Heart left ventricle (tissue), 13 donors: ENCODE measurements at regions not wholly inside any gene's neighbourhood (a gene's known extent, or its start where the extent isn't known, plus 50 kb on each side); places are given as distances from the start of the nearest gene placed in this dataset.

Experiments
- CTCF ChIP-seq, 12 donors: fragments of 200-600 bp; sonication (generic) in 4 of 12; IDR thresholded peaks; one replicate each; pipeline versions ENCODE4 v1.5.0 to v1.8.0; 2018 to 2022; ENCODE audit warnings: antibody characterized with exemption in 12 of 12, mild to moderate bottlenecking in 5 of 12
- POLR2A ChIP-seq, 2 donors: fragments of 450-650 bp; IDR thresholded peaks; one replicate each; pipeline ENCODE4 v1.6.1; 2017; ENCODE audit warnings: antibody characterized with exemption in 2 of 2, mild to moderate bottlenecking in 2 of 2, moderate library complexity in 2 of 2
- donor health status: ischemic (EF 13 %, LVEDD 7.1; RV severe dilation, severe dysfunction).
- donor health status: DM: no; HTN: yes; CAD: no.
- donor health status: DM: no; HTN: no; CAD: no.
- donor health status: ischemic (EF 25% LVEDD 6.9; RV normal size, moderate dysfunction).
- donor health status: ischemic (EF 25% LVEDD 5.7; RV mildly dilated, moderate dysfunction).
- donor health status: ischemic (EF 35%, LVEDD 5.7; RV mildly dilated, moderate dysfunction).
- donor health status: nonischemic (EF 11% LVEDD 7.7; RV severe dilation, severe dysfunction).
- donor health status: DM: yes; HTN: yes; CAD: no.
- donor health status: PGD.
- donor health status: ischemic (EF 29% LVEDD 5.4; RV normal size, mild dysfunction).
- donor health status: nonischemic (EF 23%, LVEDD 6.1; RV moderate dilation, normal function).

DNA sequence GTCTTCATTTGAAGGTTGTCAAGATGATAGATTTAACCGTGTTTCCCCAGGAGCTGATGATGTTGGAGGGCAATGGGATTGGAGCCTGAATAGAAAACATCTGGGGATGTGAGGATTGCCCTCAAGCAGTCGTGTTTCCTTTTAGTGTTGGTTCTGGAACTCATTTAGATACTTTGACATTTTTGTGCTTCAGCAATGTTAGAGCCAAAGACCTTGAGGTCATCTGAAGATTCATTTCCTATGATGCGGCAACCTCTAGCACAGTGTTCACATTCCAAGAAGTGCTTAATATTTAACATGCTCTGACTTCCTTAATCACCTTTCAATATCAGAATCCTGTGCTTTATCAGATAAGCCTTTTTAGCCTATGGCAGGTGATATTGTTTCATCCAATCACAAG, 82.7 kb downstream of the SLC10A2 start:
- TF ChIP-seq CTCF (IDR thresholded peaks at IDR 0.05) (no peak), POLR2A (IDR thresholded peaks at IDR 0.05) (no peak)
